ENCODE measurements at regions not wholly inside any gene's neighbourhood (a gene's known extent, or its start where the extent isn't known, plus 50 kb on each side); places are given as distances from the start of the nearest gene placed in this dataset.

GRCh38 chr20:11328839-11329238 lies 588.9 kb upstream of the BTBD3 start:
- intact Hi-C loops (cut with DNase I): no loop called here
- no peaks in the 10 kb centered on the region for H3K27me3 ChIP-seq
- H3K9me3 ChIP-seq: no peaks in the 10 kb centered on the region
- no peak for DNase-seq
- no peak overlapping the region for H3K27ac ChIP-seq
- WGBS, 2 donors: 40 to 76% methylated on average over 8 of the region's 8 CpGs
- TF ChIP-seq POLR2AphosphoS5 (IDR thresholded peaks at IDR 0.05) (no peak), EP300 (IDR thresholded peaks at IDR 0.05) (no peak), POLR2A (IDR thresholded peaks at IDR 0.05) (no peak)
- TF ChIP-seq, protein P1, sequence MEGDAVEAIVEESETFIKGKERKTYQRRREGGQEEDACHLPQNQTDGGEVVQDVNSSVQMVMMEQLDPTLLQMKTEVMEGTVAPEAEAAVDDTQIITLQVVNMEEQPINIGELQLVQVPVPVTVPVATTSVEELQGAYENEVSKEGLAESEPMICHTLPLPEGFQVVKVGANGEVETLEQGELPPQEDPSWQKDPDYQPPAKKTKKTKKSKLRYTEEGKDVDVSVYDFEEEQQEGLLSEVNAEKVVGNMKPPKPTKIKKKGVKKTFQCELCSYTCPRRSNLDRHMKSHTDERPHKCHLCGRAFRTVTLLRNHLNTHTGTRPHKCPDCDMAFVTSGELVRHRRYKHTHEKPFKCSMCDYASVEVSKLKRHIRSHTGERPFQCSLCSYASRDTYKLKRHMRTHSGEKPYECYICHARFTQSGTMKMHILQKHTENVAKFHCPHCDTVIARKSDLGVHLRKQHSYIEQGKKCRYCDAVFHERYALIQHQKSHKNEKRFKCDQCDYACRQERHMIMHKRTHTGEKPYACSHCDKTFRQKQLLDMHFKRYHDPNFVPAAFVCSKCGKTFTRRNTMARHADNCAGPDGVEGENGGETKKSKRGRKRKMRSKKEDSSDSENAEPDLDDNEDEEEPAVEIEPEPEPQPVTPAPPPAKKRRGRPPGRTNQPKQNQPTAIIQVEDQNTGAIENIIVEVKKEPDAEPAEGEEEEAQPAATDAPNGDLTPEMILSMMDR (IDR thresholded peaks at IDR 0.05): no peak
- no peaks in the 10 kb centered on the region for H3K36me3 ChIP-seq
- no peak overlapping the region for H3K4me3 ChIP-seq
- no peaks in the 10 kb centered on the region for H3K4me1 ChIP-seq

- WGBS, 2 donors: 91 to 93% methylated on average over 1 of the region's 1 CpG
- H3K36me3 ChIP-seq: no peaks in the 10 kb centered on the region
- H3K27ac ChIP-seq: no peak overlapping the region
- TF ChIP-seq, protein P1 (IDR thresholded peaks at IDR 0.05): no peak
- TF ChIP-seq POLR2A (IDR thresholded peaks at IDR 0.05) (no peak), EP300 (IDR thresholded peaks at IDR 0.05) (no peak), POLR2AphosphoS5 (IDR thresholded peaks at IDR 0.05) (no peak)
- H3K4me3 ChIP-seq: no peak overlapping the region
- intact Hi-C loops (cut with DNase I): no loop called here
- H3K4me1 ChIP-seq: no peaks in the 10 kb centered on the region
- DNase-seq: no peak
- H3K27me3 ChIP-seq: no peaks in the 10 kb centered on the region
- no peaks in the 10 kb centered on the region for H3K9me3 ChIP-seq
Measured at GRCh38 chr20:11329271-11329670, 588.4 kb upstream of the BTBD3 start.

DNA sequence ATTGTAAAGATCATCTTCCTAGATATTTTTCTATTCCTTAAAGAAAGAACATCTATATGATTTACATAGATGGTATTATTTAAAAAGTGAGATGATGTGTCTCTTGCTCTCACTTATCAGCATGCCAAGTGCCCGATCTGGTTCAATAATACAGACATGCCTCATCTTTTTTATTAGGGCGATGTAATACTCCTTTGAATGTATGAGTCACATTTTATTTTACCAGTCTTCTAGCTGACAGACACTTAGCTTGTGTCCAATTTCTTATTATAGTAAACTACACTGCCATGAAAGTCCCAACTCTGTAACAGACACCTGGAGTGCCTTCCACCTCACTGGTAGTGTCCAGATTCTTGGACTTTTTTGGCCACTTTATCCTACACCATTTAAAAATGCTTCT lies 586.6 kb upstream of the BTBD3 start:
- H3K27me3 ChIP-seq: no peaks in the 10 kb centered on the region
- no peak overlapping the region for H3K4me3 ChIP-seq
- no peaks in the 10 kb centered on the region for H3K9me3 ChIP-seq
- intact Hi-C loops (cut with DNase I): no loop called here
- H3K36me3 ChIP-seq: no peaks in the 10 kb centered on the region
- H3K27ac ChIP-seq: no peak overlapping the region
- WGBS, 2 donors: 54 to 74% methylated on average over 2 of the region's 2 CpGs
- no peak for DNase-seq
- no peak for TF ChIP-seq EP300 (IDR thresholded peaks at IDR 0.05)
- TF ChIP-seq, protein P1 (IDR thresholded peaks at IDR 0.05): no peak
- no peak for TF ChIP-seq POLR2A (IDR thresholded peaks at IDR 0.05)
- no peak for TF ChIP-seq POLR2AphosphoS5 (IDR thresholded peaks at IDR 0.05)
- no peaks in the 10 kb centered on the region for H3K4me1 ChIP-seq

- intact Hi-C loops (cut with DNase I): no loop called here
- no peak for TF ChIP-seq POLR2A (IDR thresholded peaks at IDR 0.05)
- no peak for TF ChIP-seq EP300 (IDR thresholded peaks at IDR 0.05)
- no peak for TF ChIP-seq POLR2AphosphoS5 (IDR thresholded peaks at IDR 0.05)
- TF ChIP-seq, protein P1 (IDR thresholded peaks at IDR 0.05): no peak
Measured at GRCh38 chr20:11332381-11332780, 585.3 kb upstream of the BTBD3 start.

GRCh38 chr20:11333634-11334033 lies 584.1 kb upstream of the BTBD3 start:
- H3K4me3 ChIP-seq: no peak overlapping the region
- no peaks in the 10 kb centered on the region for H3K36me3 ChIP-seq
- intact Hi-C loops (cut with DNase I): no loop called here
- no peak for DNase-seq
- TF ChIP-seq POLR2A (IDR thresholded peaks at IDR 0.05): no peak
- no peak for TF ChIP-seq EP300 (IDR thresholded peaks at IDR 0.05)
- TF ChIP-seq, protein P1 (IDR thresholded peaks at IDR 0.05): no peak
- no peak for TF ChIP-seq POLR2AphosphoS5 (IDR thresholded peaks at IDR 0.05)
- no peak overlapping the region for H3K27ac ChIP-seq
- no peaks in the 10 kb centered on the region for H3K4me1 ChIP-seq
- H3K27me3 ChIP-seq: no peaks in the 10 kb centered on the region
- H3K9me3 ChIP-seq: no peaks in the 10 kb centered on the region

More at GRCh38 chr20:11332381-11332780, 585.3 kb upstream of the BTBD3 start:
- DNase-seq: no peak
- Histone ChIP-seq H3K9me3 (no peaks in the 10 kb centered on the region), H3K27ac (no peak overlapping the region), H3K4me1 (no peaks in the 10 kb centered on the region), H3K27me3 (no peaks in the 10 kb centered on the region), H3K4me3 (no peak overlapping the region), H3K36me3 (no peaks in the 10 kb centered on the region)

Data from sigmoid colon (tissue), 6 donors.